H1 (cell line): ENCODE measurements at regions not wholly inside any gene's neighbourhood (a gene's known extent, or its start where the extent isn't known, plus 50 kb on each side); places are given as distances from the start of the nearest gene placed in this dataset.

Source experiments
- CTCF ChIA-PET: fragments of 300-600 bp; sonication (Branson Sonifier 250); formaldehyde crosslinking; loops from one replicate; lab custom pipeline; 2021; ENCODE audit not compliant: partially characterized antibody; lab: Charles Lee
- POLR2A ChIA-PET: fragments of 300-600 bp; sonication (Branson Sonifier 250); formaldehyde crosslinking; loops from one replicate; lab custom pipeline; 2021; ENCODE audit warnings: inconsistent platforms; ENCODE audit not compliant: partially characterized antibody; lab: Charles Lee
- DNase-seq, 2 experiments: peaks; one replicate each; pipeline versions ENCODE4 v3.0.0 to v3.0.0-alpha.2; 2010 to 2022; ENCODE audit warnings: low spot score in 2 of 2, low read depth in 1 of 2, mixed read lengths in 1 of 2
- FAIRE-seq: peaks from 2 replicates; lab custom pipeline; 2011; peaks lifted over from hg19 to GRCh38; lab: Jason Lieb, UNC
- H2AFZ ChIP-seq: 2 replicates; pipeline ENCODE4 v1.8.1; 2012; ENCODE audit warnings: low read length, inconsistent platforms
- H2AK5ac ChIP-seq: 2 replicates; pipeline ENCODE4 v1.6.1; 2013; ENCODE audit warnings: low read depth, low read length
- H2BK120ac ChIP-seq: replicated peaks from 2 replicates; pipeline ENCODE3; 2013; ENCODE audit warnings: low read depth, low read length, inconsistent platforms
- H2BK12ac ChIP-seq: 2 replicates; pipeline ENCODE4 v1.6.1; 2013; ENCODE audit warnings: low read depth, low read length
- H2BK15ac ChIP-seq: 2 replicates; pipeline ENCODE4 v1.6.1; 2013; ENCODE audit warnings: low read length
- H2BK20ac ChIP-seq: 2 replicates; pipeline ENCODE4 v1.6.1; 2013; ENCODE audit warnings: low read length
- H2BK5ac ChIP-seq: 2 replicates; pipeline ENCODE4 v1.6.1; 2013; ENCODE audit warnings: low read depth, low read length
- H3K14ac ChIP-seq: 2 replicates; pipeline ENCODE4 v1.6.1; 2013; ENCODE audit warnings: inconsistent platforms; ENCODE audit not compliant: insufficient read length
- H3K18ac ChIP-seq: 2 replicates; pipeline ENCODE4 v1.6.1; 2013; ENCODE audit warnings: low read length; ENCODE audit errors: extremely low read depth
- H3K23ac ChIP-seq: 2 replicates; pipeline ENCODE4 v1.6.1; 2013; ENCODE audit warnings: inconsistent platforms; ENCODE audit not compliant: insufficient read length
- H3K23me2 ChIP-seq: 2 replicates; pipeline ENCODE4 v1.6.1; 2013; ENCODE audit warnings: low read depth, low read length
- H3K27ac ChIP-seq: 2 replicates; pipeline ENCODE4 v1.6.1; 2011; ENCODE audit warnings: low read depth, low read length, inconsistent platforms
- H3K27me3 ChIP-seq, 4 experiments: replicated peaks in 1 of 4; 1 replicate in 1 of 4; 2 replicates in 3 of 4; pipeline versions ENCODE4 v1.6.1 to v1.8.1; 2011 to 2013; ENCODE audit warnings: low read length in 3 of 4, mild to moderate bottlenecking in 3 of 4, inconsistent platforms in 2 of 4, mixed read lengths in 2 of 4, moderate library complexity in 1 of 4; ENCODE audit not compliant: control insufficient read depth in 3 of 4, insufficient read depth in 3 of 4; ENCODE audit errors: extremely low read depth in 1 of 4
- H3K36me3 ChIP-seq, 4 experiments: 2 replicates each; pipeline versions ENCODE4 v1.6.1 to v1.8.1; 2011 to 2013; ENCODE audit warnings: mild to moderate bottlenecking in 4 of 4, low read length in 3 of 4, moderate library complexity in 2 of 4, control low read depth in 1 of 4, inconsistent platforms in 1 of 4; ENCODE audit not compliant: insufficient read depth in 4 of 4, control insufficient read depth in 2 of 4
- H3K4ac ChIP-seq: replicated peaks from 2 replicates; pipeline ENCODE3; 2013; ENCODE audit warnings: low read length, low read depth, mixed read lengths, inconsistent platforms; ENCODE audit not compliant: insufficient read length
- H3K4me1 ChIP-seq, 4 experiments: replicated peaks in 1 of 4; 1 replicate in 1 of 4; 2 replicates in 3 of 4; pipeline versions ENCODE4 v1.6.1 to v1.8.1; 2011 to 2013; ENCODE audit warnings: low read length in 3 of 4, inconsistent platforms in 2 of 4, mixed read lengths in 1 of 4; ENCODE audit not compliant: insufficient read depth in 4 of 4, control insufficient read depth in 3 of 4
- H3K4me2 ChIP-seq, 2 experiments: 2 replicates each; pipeline versions ENCODE4 v1.6.1 to v1.8.1; 2011 to 2013; ENCODE audit warnings: low read depth in 2 of 2, low read length in 2 of 2, control low read depth in 1 of 2, inconsistent platforms in 1 of 2, mild to moderate bottlenecking in 1 of 2; ENCODE audit not compliant: insufficient read depth in 1 of 2
- H3K4me3 ChIP-seq, 4 experiments: fragments of 200-600, 300-600 bp in 1 of 4; sonication (generic), shearing (Covaris generic), sonication (Bioruptor Twin) in 1 of 4; 2 replicates each; pipeline versions ENCODE4 v1.5.1 to v1.8.1; 2011 to 2016; ENCODE audit warnings: low read length in 4 of 4, low read depth in 3 of 4, control low read depth in 2 of 4, inconsistent platforms in 2 of 4, mild to moderate bottlenecking in 2 of 4, mixed read lengths in 1 of 4, moderate library complexity in 1 of 4; ENCODE audit not compliant: insufficient read depth in 2 of 4; ENCODE audit errors: extremely low read depth in 1 of 4
- H3K56ac ChIP-seq: replicated peaks from 2 replicates; pipeline ENCODE3; 2013; ENCODE audit warnings: low read depth, mild to moderate bottlenecking, mixed read lengths, low read length, inconsistent platforms; ENCODE audit not compliant: insufficient read length
- H3K79me1 ChIP-seq: 2 replicates; pipeline ENCODE4 v1.6.1; 2013; ENCODE audit warnings: low read depth, low read length, control low read depth
- H3K79me2 ChIP-seq, 2 experiments: 2 replicates each; pipeline versions ENCODE4 v1.6.1 to v1.8.1; 2012 to 2013; ENCODE audit warnings: low read length in 2 of 2, mild to moderate bottlenecking in 2 of 2, inconsistent platforms in 1 of 2; ENCODE audit not compliant: insufficient read depth in 2 of 2, control insufficient read depth in 1 of 2
- H3K9ac ChIP-seq, 4 experiments: replicated peaks in 1 of 4; 1 replicate in 1 of 4; 2 replicates in 3 of 4; pipeline versions ENCODE4 v1.6.1 to v1.8.1; 2011 to 2013; ENCODE audit warnings: low read depth in 3 of 4, low read length in 3 of 4, control low read depth in 2 of 4, mild to moderate bottlenecking in 2 of 4, moderate library complexity in 2 of 4, inconsistent platforms in 1 of 4; ENCODE audit errors: extremely low read depth in 1 of 4
- H3K9me3 ChIP-seq, 2 experiments: 2 replicates each; pipeline versions ENCODE4 v1.6.1 to v1.8.1; 2012 to 2013; ENCODE audit warnings: mild to moderate bottlenecking in 2 of 2, moderate library complexity in 2 of 2, control low read depth in 1 of 2, inconsistent platforms in 1 of 2, low read depth in 1 of 2, low read length in 1 of 2, mixed read lengths in 1 of 2; ENCODE audit not compliant: insufficient read depth in 2 of 2
- H4K20me1 ChIP-seq, 2 experiments: replicated peaks in 1 of 2; 2 replicates each; pipeline versions ENCODE3 to v1.8.1; 2011 to 2013; ENCODE audit warnings: inconsistent platforms in 2 of 2, low read length in 2 of 2, mild to moderate bottlenecking in 1 of 2; ENCODE audit not compliant: insufficient read depth in 2 of 2, control insufficient read depth in 1 of 2
- H4K5ac ChIP-seq: 2 replicates; pipeline ENCODE4 v1.6.1; 2013; ENCODE audit warnings: low read length, low read depth, mixed read lengths, inconsistent platforms; ENCODE audit not compliant: insufficient read length
- H4K8ac ChIP-seq: 2 replicates; pipeline ENCODE4 v1.8.0; 2013; ENCODE audit warnings: mild to moderate bottlenecking, moderate library complexity, low read length, inconsistent platforms; ENCODE audit not compliant: insufficient read depth; ENCODE audit errors: extremely low read depth
- H4K91ac ChIP-seq: replicated peaks from 2 replicates; pipeline ENCODE3; 2013; ENCODE audit warnings: low read length, mixed read lengths, inconsistent platforms; ENCODE audit not compliant: insufficient read length
- CTCF ChIP-seq, 3 experiments: IDR thresholded peaks; 1 replicate in 2 of 3; 2 replicates in 1 of 3; pipeline versions ENCODE4 v1.5.1 to v1.6.1; 2011; ENCODE audit warnings: low read length in 3 of 3, mild to moderate bottlenecking in 3 of 3, inconsistent platforms in 2 of 3, low read depth in 1 of 3, moderate library complexity in 1 of 3; ENCODE audit not compliant: insufficient read depth in 1 of 3; ENCODE audit errors: control extremely low read depth in 1 of 3
- SP2 ChIP-seq: IDR thresholded peaks from 2 replicates; pipeline ENCODE4 v1.6.1; 2012; ENCODE audit warnings: mild to moderate bottlenecking, low read length, inconsistent platforms
- WGBS, 2 experiments: shearing (Covaris generic) in 1 of 2; methylation state at CpG; one replicate each; pipeline versions ENCODE4 v1.1.6 to v1.1.7; 2013 to 2015; ENCODE audit warnings: low lambda C conversion rate in 2 of 2, mixed read lengths in 2 of 2, inconsistent platforms in 1 of 2, low coverage in 1 of 2, missing lambda C conversion rate in 1 of 2; ENCODE audit not compliant: insufficient replicate concordance in 2 of 2, insufficient coverage in 1 of 2, insufficient read length in 1 of 2; ENCODE audit errors: extremely low coverage in 1 of 2, missing lambda C conversion rate in 1 of 2; 5-methylcytosine and 5-hydroxymethylcytosine counted together

GRCh38 chr18:47758000-47758399 is 172.5 kb downstream of the SMAD2 start:
- Histone ChIP-seq H2AFZ (no peak overlapping the region), H3K27ac (no peak overlapping the region), H2BK20ac (no peak overlapping the region), H3K4me1 (no peaks in the 10 kb centered on the region), H3K4ac (no peak overlapping the region), H4K91ac (no peak overlapping the region), H4K5ac (no peak overlapping the region), H4K8ac (no peak overlapping the region), H2BK12ac (no peak overlapping the region), H4K20me1 (no peaks in the 10 kb centered on the region), H2BK120ac (no peak overlapping the region), H3K23ac (no peak overlapping the region), H3K4me3 (no peak overlapping the region), H3K18ac (no peak overlapping the region), H3K27me3 (no peaks in the 10 kb centered on the region), H3K9me3 (no peaks in the 10 kb centered on the region), H2BK5ac (no peak overlapping the region), H3K36me3 (no peaks in the 10 kb centered on the region), H3K4me2 (no peak overlapping the region), H3K23me2 (no peaks in the 10 kb centered on the region), H3K14ac (no peak overlapping the region), H3K9ac (no peak overlapping the region), H3K79me1 (no peaks in the 10 kb centered on the region), H3K79me2 (no peaks in the 10 kb centered on the region), H2BK15ac (no peak overlapping the region), H3K56ac (no peak overlapping the region), H2AK5ac (no peak overlapping the region)
- 92% methylated on average over 2 of the region's 2 CpGs; no CpG with 5 or more reads in 1 of the 2 experiments for WGBS, 2 experiments
- ChIA-PET POLR2A (interaction anchor here (0.6 kb wide), 1 partner anchor 527 kb away, joined by 3 read pairs; no protein-coding TSS in a partner anchor), CTCF (interaction anchor here (0.6 to 0.9 kb wide), 4 partner anchors 62 to 569 kb away, joined by 3 read pairs; no protein-coding TSS in a partner anchor)
- FAIRE-seq, result peak; percentile 76
- TF ChIP-seq CTCF (IDR thresholded peaks at IDR 0.05; ENCODE audit: control extremely low read depth in 1 of 3, insufficient read depth in 1 of 3, low read depth in 1 of 3, low read length in 3 of 3), result peak in 2 of 3 experiments; percentile 19 to 46; a peak in 2 of 4 replicates
- TF ChIP-seq SP2, result no peak
- DNase-seq, result no peak
